NCI-H1436 (cell line): ENCODE measurements at regions not wholly inside any gene's neighbourhood (a gene's known extent, or its start where the extent isn't known, plus 50 kb on each side); places are given as distances from the start of the nearest gene placed in this dataset.
A peak's percentile ranks its signal among the peaks of the same experiment; 100 is the strongest.

Experiments used
- DNase-seq: peaks from one replicate; lab custom pipeline; 2025; lab: John Stamatoyannopoulos, UW

DNA sequence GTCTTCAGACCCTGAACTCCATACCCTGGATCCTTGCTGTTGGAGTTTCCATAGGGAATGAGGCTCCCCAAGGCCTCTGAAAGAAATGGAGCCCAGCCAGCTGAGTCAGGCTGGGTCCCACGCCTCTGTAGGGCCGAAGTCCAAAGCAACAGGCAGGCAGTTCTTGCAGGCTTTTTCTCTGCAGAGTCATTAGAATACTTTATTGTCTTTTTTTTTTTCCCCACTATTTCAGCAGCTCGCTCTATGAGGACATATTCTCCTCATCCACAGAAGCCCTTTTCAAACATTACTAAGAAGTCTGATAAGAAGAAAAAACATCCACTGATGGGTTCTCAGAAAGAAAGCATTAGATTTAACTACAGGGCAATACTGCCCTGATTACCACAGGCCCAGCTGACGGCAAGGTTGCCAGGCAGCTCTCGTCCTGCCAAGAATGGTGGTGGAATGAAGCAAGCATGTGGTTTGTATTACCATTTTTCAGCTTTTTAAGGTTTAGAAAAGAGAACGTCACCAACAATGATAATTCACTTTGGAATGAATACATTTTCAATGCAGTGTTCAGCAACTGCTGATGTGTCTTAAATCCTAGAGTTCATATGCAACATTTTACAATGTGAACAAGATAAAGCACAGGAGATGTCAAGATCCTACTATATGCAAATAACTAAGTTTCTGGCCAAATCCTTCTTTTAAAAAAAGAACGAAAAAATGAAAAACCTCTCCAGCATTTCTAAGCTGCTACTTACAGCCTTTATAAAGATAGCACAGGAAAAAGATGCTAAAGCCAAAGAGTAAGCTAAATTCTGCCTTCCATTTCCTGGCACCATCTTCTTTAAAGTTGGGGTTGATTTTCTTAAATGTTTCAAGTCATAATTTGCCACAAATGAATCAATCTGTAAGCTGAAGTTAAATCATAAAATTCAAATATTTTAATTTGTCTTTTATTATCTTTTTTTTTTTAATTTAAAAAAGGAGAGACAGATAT, 223.6 kb upstream of the CITED2 start:
- DNase-seq, result no peak

DNA sequence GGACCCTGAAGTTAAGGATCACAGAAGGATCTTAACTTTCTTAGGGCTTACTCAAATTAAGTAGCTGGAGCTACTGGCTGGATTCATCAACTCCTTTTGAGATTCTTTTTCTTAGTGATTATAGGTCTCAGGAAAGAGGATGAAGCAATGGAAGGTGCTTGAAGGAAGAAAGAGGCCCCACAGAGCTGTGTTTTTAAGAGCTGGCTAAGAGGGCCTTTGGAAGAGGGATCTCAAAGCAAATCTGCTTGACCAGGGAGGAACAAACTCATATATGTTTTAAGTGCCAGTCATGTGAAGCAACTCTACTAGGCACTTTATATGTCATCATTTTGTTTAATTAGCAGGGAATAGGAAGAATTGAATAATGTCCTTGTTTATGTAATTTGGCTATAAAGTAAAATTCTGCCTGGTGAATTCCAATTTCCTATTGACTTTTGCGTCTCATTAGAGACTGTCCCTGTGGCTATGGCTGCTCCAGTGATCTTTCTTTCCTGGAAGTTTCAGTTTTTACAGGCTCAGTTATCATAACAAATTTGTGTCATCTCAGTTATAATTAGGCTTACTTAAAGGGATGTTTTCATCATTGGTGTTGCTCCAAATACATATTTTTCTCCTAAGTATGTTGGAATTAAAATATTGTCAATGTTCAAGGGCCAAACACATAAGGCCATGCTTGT, 222.8 kb upstream of the CITED2 start:
- DNase-seq, result no peak

DNA sequence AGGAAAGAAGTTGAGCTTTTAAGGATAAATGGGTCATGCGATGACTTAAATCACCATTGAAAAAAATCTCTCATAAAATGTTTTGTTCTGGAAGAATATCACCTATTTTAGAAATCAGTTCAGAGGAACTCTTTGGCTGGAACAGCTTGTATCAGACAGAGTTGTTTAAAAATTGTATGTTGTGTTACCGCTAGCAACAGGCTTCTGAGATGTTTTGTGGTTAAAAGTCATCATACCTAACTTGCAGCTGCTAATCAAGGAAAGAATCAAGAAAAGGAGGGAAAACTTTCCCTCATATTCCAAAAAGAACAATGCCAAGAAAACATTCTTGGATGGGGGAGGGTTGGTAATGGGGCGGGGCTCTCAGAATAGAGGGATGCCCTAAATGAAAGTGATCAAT, 220.7 kb upstream of the CITED2 start:
- DNase-seq, result no peak

DNA sequence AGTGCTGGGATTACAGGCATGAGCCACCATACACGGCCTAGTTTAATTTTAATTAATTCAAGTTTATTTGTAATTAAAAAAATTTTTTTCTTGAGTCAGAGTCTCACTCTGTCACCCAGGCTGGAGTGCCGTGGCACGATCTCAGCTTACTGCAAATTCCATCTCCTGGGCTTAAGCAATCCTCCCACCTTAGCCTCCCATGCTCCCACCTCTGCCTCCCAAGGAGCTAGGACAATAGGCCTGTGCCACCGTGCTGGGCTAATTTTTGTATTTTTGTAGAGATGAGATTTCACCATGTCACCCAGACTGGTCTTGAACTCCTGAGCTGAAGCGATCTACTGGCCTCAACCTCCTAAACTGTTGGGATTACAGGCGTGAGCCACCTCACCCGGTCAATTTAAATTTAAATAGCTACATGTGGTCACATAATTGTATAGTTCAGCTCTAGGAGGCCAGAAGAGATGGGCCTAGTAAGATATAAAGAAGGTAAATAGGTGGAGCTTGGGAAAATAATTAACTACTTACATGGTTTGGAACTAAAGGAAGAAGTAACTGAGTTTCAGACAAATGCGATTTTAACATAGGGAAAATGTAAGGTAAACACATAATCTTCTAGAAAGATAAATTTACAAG, 220.0 kb upstream of the CITED2 start:
- no peak for DNase-seq

DNA sequence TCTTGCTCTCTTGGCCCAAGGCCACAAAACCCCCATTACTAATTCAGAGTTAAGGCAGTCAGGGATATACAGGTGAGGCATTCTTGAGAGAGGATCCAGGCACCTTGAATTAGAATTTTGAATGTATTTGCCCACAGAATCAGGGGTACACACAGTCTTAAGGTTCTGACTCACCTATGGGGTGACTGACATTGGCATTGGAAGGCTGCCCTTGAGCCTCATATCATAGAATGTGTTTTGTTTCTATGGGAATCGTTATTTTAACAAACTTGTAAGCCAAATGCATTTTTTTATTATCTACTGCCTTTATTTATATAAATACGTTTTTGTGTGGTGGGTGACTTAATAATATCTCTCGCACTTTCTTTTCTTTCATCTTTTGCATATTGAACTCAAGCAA, 218.6 kb upstream of the CITED2 start:
- DNase-seq, result no peak

DNA sequence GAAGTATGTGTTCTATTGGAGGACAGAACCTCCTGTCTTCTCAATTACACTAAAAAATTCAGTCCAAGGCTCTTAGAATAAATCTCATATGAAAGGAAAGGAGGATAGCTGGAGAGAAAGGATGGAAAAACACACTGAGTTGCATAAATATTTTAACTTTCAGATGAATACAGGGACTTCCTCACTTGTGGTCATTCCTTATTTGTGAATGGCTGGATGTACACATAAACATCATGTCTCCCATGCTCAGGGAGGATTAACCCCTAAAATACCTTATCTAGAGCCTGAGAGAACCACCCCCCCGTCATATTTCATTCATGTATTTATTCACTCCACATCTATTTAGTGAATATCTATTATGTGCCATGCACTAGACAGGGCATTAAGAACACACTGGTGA, 217.6 kb upstream of the CITED2 start:
- no peak for DNase-seq

DNA sequence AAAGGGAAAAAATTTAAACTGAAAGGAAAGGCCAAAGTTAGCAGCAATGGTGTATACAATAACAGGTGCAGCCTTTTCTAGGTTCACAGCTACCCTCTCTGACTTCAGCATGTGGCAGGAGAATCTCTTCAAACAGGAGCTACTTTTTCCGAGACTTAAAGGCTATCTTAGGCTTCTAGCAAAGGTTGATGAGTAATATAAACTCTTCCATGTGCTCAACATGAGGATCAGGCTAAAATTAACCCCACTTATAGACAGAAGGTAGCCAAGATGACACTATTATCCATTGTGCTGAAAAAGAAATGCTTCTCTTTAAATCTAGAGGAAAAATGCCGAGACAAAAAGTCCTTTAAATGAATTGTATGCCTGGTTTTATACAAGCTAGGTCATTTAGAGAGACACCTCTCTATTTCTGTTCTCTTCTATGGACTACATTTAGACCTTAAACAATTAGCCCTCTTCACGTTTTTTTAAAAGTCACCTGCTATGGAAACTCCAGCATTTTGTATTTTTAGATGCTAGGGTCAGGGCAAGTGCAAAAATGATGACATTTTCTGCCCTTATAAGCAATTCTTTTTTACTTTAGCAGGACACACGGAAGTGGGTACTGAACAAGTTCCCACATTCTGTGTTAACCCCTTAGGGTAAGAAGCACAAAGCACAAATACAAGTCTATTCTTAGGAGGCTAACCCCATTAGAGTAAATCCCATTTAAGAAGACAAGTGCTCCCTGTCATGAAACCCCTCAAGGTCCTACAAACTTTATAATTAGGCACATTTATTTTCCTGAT, 216.8 kb upstream of the CITED2 start:
- no peak for DNase-seq

DNA sequence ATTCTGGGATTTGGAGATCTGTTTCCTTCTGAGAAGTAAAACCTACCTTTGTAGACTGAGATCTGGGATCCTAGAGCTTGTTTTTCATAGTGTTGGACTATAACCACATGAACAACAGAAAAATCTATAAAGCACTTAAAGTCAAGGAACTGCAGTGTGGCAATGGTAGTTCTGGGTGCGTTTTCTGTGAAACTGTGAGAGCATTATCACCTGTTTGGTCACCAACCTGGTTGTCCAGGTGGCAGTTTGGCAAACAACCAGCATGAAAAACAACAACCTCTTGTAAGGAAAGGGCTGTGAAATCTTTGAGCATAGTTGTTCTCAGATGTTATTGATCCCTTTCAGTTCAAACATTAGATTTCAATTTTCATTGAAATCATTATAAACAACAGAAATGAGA, 215.8 kb upstream of the CITED2 start:
- no peak for DNase-seq

DNA sequence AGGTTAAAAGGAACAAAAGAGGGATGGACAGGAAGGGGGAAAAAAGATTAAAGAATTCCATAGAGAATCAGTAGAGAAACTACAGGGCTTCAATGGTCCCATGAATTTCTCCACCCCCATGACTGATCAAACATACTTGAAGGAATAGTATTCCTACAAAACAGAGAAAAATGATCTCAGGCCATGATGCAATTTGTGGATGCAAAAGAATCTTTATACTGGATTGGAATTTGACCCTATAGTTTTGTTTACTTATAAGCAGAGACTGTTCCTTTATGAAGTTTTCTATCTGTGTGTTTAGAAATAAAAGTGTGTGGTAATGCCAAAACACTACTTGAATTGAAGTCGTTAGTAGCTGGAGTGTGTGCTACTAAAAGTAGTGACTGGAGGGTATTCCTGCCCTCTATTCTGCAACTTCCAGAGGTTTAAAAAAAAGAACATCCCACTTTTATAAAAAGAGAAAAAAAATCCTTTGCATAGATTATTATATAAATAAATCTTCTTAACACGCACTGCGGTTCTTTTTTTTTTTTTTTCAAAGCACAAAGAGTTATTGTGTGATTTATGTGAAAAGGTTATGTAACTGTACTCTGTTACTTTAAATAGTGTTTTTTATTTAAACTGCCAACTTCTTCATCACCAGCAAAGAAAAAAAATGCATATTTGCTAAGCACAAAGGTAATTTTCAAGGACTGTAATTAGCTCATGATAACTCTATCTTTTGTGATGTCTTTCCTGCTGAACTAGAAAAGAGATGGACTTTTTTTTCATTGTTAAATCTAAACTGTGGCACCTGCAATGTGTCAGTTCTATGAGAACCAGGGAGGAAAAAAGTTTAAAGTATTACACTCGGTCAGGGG, 214.5 kb upstream of the CITED2 start:
- no peak for DNase-seq

DNA sequence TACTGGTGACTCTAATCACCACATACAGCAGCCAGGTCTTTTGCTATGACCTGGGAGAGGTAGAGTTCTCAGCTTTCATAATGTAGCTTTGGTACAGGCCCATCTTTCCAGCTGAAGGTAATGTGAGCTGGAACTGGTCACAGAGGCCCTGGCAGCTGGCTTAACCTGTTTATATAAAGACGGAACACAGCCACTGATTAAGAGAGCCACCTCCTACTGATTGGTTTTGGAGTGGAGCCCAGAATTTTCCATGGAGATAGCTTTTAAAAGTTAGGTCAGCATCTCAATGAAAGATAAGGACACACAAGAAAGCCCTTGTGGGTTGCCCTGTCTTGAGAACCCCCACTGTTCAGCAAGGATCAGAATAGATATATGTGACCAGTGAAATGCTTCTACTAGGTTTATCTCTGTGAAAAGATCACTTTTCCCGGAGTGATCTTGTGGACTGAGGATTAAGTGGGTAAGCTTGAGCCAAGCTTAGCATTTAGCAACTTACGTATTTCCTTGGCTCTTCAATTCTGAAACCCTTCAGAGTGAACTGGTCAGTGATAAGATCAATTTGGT, 213.7 kb upstream of the CITED2 start:
- peak; percentile 39 for DNase-seq

DNA sequence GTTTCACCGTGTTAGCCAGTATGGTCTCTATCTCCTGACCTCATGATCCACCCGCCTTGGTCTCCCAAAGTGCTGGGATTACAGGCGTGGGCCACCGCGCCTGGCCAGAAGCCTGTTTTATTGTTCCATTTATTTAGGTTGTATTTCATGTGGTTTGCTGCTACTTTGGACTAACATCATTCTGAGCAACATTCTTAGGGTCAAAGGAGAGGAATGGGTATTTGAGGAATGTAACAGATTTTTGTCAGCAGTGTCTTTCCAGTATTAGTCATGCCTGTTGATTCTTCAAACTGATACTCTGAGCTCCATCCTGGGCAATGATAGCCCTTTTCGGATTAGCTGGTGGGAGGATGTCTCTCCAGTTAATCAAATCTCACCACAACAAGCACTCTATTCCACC, 213.0 kb upstream of the CITED2 start:
- no peak for DNase-seq

DNA sequence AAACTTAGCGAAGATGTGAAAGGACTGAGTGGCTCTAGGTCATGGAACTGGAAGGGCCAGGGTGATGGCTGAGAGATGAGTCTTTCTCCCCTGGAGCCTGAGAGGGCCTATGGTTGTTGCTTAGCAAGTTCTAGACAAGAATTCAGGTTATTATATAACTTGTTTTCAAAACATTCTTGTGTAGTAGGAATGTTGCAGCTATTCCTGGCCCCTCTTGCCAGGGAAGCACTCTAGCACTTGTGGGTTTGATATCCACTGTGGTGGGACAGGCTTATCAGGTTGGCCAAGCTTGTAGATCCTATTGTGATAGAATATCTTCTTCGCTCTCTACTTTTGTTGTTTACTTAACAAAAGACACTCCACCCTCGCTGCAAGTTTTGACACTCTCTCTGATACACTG, 211.8 kb upstream of the CITED2 start:
- no peak for DNase-seq

DNA sequence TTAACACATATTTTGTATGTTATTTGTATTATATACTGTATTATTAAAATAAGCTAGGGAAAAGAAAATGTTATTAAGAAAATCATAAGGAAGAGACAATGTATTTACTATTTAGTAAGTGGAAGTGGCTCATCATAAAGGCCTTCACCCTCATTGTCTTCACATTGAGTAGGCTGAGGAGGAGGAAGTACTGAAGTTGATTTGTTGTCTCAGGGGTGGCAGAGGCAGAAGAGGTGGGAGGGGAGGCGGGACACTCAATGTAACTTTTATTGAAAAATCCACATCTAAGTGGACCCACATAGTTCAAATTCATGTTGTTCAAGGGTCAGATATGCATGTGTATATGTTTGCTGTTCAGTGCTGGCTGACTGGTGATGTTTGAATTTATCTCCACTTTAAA, 210.2 kb upstream of the CITED2 start:
- DNase-seq, result no peak

DNA sequence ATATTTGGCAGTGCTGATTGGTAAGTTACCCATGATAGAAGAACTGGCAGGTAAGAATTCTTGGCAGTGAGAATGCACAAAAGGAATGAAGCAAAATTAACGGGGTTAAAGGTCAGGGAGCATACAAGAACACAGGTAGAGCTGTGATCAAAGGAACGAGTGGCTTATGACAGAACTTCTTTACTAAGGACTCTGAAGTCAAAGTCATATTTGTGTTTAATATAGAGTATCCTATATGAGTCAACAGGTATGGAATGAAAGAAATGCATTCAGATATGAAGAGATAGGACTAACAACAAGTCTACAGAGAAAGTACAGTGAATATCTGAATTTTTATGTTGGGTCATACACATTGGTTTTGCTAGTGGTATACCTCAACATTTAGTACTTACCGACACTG, 209.0 kb upstream of the CITED2 start:
- no peak for DNase-seq

DNA sequence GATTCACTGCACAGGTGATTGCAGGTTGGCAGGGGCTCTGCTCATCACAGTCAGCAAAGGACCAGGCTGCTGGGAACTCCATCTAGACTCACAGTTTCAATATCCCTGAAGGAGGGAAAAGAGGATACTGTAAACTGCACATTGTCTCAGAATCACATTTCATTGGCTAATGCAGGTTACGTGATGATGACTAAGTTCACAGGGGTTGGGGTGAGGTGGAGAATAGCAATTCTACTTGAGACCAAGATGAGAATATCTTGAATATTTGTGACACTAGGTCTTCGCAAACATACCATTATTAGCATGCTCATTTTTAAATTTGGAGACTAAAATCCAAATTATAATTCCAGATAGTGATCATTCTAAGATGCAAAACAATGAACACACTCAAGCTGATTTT, 208.5 kb upstream of the CITED2 start:
- no peak for DNase-seq

DNA sequence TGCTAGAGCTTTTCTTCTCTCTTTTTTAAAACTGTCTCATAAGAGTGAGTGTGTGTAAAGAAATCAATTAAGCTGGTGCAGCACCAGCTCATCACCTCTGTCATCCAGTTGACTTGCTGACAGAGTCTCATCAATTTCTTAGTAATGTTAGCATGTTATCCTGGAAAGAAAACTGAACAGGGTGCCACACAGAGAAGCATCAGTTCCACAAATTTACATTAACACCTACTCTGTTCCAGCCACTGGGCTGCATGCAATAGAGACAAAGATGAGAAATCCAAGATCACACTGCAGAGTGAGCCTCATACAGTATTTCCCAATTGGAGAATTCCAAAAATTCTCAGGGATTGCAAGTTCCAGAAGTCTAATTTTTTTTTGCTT, 207.0 kb upstream of the CITED2 start:
- no peak for DNase-seq

DNA sequence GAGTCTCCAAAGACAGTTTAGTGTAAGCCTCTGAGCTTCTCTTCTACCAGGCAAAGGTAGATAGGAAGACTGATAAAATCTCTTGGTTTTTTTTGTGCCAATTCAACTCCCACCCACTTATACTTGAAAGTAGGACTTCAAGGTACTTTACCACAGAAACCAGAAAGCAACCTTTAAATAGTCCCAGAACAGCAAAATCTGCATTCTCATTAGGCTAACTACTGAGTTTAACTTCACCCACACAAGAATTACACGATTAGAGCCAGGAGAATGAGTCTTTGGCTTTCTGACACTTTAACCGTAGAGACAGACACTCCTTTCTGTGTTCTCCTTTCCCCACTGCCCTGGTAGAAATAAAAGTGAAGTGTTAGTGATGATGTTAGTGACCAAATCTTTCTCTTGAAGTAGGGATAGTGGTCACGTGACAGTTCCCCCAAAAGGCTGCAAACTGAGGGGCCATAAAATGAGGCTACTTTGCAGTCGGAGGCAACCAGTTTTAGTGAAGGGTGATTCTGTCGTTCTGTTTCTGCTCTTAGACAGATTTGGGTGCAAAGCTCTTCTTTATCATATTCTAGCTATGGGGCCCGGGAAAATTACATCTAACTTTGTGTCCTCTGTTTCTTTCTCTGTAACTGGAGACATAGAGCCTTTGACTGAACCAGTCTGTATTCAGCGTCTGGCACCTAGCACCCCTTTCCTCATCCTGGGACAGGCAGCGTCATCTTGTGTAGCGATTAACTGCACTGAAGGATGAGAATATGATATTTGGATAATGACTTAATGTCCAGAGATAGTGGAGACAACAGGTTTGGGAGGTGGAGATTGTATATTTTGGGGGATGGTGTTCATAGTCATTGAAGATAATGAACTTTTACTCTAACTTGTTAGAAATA, 206.4 kb upstream of the CITED2 start:
- no peak for DNase-seq

DNA sequence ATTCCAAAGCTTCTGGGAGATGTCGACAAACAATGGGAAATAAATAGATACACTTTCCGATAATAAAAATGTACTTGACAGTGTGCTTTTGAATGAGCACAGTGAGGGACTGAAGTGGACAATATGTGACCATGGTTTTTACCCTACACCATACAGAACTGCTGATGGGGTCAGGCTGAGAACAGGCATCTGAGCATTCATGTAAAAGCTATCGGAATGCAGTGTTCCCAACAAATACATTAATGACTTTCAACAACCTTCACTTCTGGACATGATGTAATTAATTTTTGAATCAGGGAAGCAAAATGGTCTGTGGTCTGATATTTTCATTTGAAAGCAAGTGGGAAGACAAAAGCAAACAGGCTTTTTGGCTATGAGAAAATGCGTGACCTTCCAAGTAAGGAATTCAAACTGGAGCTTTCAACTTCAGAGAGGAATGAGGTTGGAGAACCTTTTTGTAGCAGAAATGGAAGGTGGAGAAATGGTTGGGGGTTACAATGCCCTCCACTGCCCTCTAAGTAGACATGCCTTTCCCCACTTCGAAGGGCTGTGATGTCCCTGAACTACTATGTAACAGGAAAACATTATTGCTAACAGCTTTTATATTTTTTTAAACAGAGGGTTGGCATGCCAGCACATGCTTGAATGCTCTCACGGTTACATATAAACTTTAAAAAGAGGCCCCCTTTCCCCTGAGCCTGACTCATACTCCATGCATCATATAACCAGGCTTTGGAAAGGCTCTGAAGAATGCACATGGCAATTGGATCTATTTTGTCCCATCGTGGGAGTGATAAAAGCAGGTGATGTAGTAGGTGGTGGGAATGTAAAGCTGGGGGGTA, 203.5 kb upstream of the CITED2 start:
- DNase-seq, result no peak
